Natural killer cell treated with Interleukin-12 subunit alpha and Interleukin-12 subunit beta and Interleukin-15 and Interleukin-18, amount 100 ng/mL, for 72 hours (primary cell): ENCODE measurements at regions not wholly inside any gene's neighbourhood (a gene's known extent, or its start where the extent isn't known, plus 50 kb on each side); places are given as distances from the start of the nearest gene placed in this dataset.

Experiments used
- ATAC-seq, 2 donors: fragments of 150-1000 bp; cut with Tn5 transposase in 1 of 2; sonication (Bioruptor Pico), chemical (Tn5 transposase) in 1 of 2; 2 replicates each; pipeline ENCODE4 v1.10.0; 2021
- DNase-seq: peaks from one replicate; pipeline ENCODE4 v3.0.0; 2022; ENCODE audit warnings: low spot score
- H3K27ac Mint-ChIP-seq, 2 donors: 1 replicate in 1 of 2; 2 replicates in 1 of 2; pipeline ENCODE4 v1.8.0; 2022; ENCODE audit warnings: mixed read lengths in 2 of 2, mild to moderate bottlenecking in 1 of 2, moderate library complexity in 1 of 2
- H3K27me3 Mint-ChIP-seq, 2 donors: 1 replicate in 1 of 2; 2 replicates in 1 of 2; pipeline ENCODE4 v1.8.0; 2022; ENCODE audit warnings: mixed read lengths in 2 of 2
- H3K36me3 Mint-ChIP-seq: one replicate; pipeline ENCODE4 v1.8.0; 2022; ENCODE audit warnings: mixed read lengths
- H3K4me1 Mint-ChIP-seq, 2 donors: 1 replicate in 1 of 2; 2 replicates in 1 of 2; pipeline ENCODE4 v1.8.0; 2022; ENCODE audit warnings: low read depth in 2 of 2, mixed read lengths in 2 of 2, mild to moderate bottlenecking in 1 of 2
- H3K4me3 Mint-ChIP-seq: one replicate; pipeline ENCODE4 v1.8.0; 2022; ENCODE audit warnings: mixed read lengths
- H3K9me3 Mint-ChIP-seq: 2 replicates; pipeline ENCODE4 v1.8.0; 2022; ENCODE audit warnings: mixed read lengths

DNA sequence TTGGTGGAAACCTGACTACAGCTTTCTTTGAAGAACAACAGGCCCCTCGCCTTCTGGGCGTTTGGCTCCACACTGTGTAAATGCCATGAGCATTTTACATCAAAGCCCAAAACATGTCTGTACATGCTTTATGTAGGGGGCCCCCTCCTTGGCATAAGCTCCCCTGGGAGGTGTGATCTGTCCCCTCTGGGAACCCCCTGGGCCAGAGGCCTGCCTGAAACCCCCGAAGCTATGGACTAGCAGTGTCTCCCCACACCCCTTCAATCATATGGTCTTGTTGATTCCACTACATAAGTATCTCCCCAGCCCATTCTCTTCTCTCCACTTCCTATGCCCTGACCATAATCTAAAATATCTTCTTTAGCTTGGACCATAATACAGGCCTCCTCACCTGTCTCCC lies 241.5 kb downstream of the C1orf94 start:
- ATAC-seq (no peak), DNase-seq (no peak)
- H3K36me3 Mint-ChIP-seq, result no peaks in the 10 kb centered on the region
- no peak overlapping the region for H3K27ac Mint-ChIP-seq
- H3K9me3 Mint-ChIP-seq, result no peaks in the 10 kb centered on the region
- peaks cover 14 to 25% of the 10 kb centered on the region in 2 donors for H3K27me3 Mint-ChIP-seq
- H3K4me1 Mint-ChIP-seq, result no peaks in the 10 kb centered on the region
- no peak overlapping the region for H3K4me3 Mint-ChIP-seq

DNA sequence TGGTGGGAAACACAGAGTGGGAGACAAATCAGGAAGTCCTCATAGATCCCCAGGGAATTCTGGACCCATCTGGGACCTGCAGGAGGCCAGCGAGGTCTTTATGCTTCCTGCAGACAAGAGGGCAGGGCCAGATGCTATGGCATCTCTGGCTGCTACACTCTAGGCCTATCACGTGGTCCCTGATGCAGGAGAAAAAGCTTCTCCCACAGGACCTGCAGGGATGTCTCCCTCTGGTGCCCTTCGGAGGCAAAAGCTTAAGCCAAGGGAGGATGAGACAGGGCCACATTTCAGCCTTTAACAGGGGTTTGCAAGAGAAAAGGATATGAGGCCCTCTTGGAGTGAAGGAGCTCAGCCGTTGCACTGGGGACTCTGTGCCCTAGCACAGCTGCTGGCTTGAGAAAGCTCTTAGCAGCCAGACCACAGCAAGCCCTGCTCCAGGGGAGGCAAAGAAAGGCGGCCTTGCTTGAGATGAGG lies 243.0 kb downstream of the C1orf94 start:
- Mint-ChIP-seq H3K27ac (no peak overlapping the region), H3K9me3 (no peaks in the 10 kb centered on the region), H3K36me3 (no peaks in the 10 kb centered on the region), H3K27me3 (peaks cover 16 to 26% of the 10 kb centered on the region in 2 donors), H3K4me3 (no peak overlapping the region), H3K4me1 (no peaks in the 10 kb centered on the region)
- no peak for DNase-seq
- no peak for ATAC-seq

GRCh38 chr1:34425046-34425445 lies 248.3 kb downstream of the C1orf94 start:
- Mint-ChIP-seq H3K27me3 (peaks cover 8 to 23% of the 10 kb centered on the region in 2 donors), H3K4me1 (no peaks in the 10 kb centered on the region), H3K27ac (no peak overlapping the region), H3K36me3 (no peaks in the 10 kb centered on the region), H3K4me3 (no peak overlapping the region), H3K9me3 (no peaks in the 10 kb centered on the region)
- no peak for DNase-seq
- ATAC-seq, result no peak

- Mint-ChIP-seq H3K4me1 (no peaks in the 10 kb centered on the region), H3K27me3 (peaks cover 8 to 23% of the 10 kb centered on the region in 2 donors), H3K27ac (no peak overlapping the region), H3K9me3 (no peaks in the 10 kb centered on the region), H3K4me3 (no peak overlapping the region), H3K36me3 (no peaks in the 10 kb centered on the region)
- no peak for ATAC-seq
- no peak for DNase-seq
Measured at GRCh38 chr1:34425785-34426184, 249.1 kb downstream of the C1orf94 start.

DNA sequence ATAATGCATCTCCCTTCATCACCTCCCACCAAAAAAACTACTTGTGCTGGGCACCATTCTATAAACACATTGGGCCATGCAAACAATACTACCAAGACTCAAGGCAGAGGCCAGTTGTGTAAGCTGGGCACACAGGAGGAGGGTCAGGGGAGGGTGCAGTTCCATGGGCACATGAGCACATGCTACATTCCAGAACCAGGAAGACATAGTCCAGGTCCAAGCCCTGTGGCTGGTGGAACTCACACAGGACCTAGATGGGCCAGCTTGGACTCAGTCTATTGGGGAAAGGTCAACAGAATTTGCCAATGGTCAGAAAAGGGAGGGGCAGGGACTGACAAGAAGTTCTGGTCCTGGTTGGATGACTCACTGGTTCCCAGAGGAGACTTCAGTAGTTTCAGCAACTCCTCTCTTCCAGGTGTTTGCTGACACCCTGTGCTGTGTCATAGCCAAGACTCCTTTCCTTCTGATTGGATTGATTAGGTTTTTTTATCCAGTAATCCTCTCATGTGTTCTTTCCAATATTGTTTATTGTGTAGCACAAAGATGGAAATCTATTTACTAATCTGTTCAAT lies 249.7 kb downstream of the C1orf94 start:
- Mint-ChIP-seq H3K27me3 (peaks cover 8 to 23% of the 10 kb centered on the region in 2 donors), H3K9me3 (no peaks in the 10 kb centered on the region), H3K36me3 (no peaks in the 10 kb centered on the region), H3K27ac (no peak overlapping the region), H3K4me3 (no peak overlapping the region), H3K4me1 (no peaks in the 10 kb centered on the region)
- DNase-seq (no peak), ATAC-seq (no peak)

DNA sequence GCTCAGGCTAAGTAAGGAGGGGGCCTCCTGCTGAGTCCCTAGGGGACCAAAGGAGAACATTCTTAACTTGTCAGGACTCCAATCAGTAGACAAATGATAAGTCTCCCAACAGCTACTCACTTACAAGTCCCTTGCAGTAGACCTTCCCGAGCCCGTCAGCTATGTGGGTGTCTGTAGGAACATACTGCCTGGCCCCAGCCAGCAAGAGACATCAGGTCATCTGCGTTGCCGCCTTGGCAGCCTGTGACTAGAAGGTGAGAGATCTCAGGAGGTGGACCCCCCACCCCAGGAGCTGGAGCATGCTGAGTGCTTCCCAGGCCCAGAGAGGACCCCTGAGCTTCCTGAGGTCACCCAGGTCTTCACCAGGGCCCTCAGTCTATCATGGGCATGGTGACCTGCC lies 250.5 kb downstream of the C1orf94 start:
- no peaks in the 10 kb centered on the region for H3K4me1 Mint-ChIP-seq
- no peak overlapping the region for H3K27ac Mint-ChIP-seq
- no peak overlapping the region for H3K4me3 Mint-ChIP-seq
- no peaks in the 10 kb centered on the region for H3K9me3 Mint-ChIP-seq
- H3K36me3 Mint-ChIP-seq, result no peaks in the 10 kb centered on the region
- DNase-seq (no peak), ATAC-seq (peak in 1 of 2 donors; percentile 25)
- H3K27me3 Mint-ChIP-seq, result peaks cover 6 to 20% of the 10 kb centered on the region in 2 donors

- H3K27me3 Mint-ChIP-seq, result peaks cover 8 to 20% of the 10 kb centered on the region in 2 donors
- H3K4me3 Mint-ChIP-seq, result no peak overlapping the region
- no peaks in the 10 kb centered on the region for H3K4me1 Mint-ChIP-seq
- H3K36me3 Mint-ChIP-seq, result no peaks in the 10 kb centered on the region
- no peak for ATAC-seq
- no peak for DNase-seq
- no peaks in the 10 kb centered on the region for H3K9me3 Mint-ChIP-seq
- H3K27ac Mint-ChIP-seq, result no peak overlapping the region
Measured at GRCh38 chr1:34433099-34433498, 256.4 kb downstream of the C1orf94 start.

DNA sequence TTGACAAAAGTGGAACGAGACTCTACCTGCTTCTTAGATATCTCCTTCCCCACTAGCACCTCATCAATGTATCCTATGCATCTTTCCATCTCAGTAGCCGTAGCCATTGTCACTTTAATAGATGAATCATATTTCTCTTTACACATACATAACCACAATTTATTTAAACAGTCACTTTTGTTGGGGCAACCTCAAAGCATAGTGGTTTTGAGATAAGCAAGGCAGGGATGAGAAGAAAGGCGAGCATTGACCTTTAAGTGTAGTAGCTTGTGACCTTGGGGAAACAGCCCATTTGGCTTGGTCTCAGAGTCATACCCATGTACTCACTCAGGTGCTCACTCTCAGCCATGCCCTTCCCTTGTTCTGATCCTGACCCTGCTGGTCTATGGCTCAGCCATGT lies 260.1 kb downstream of the C1orf94 start:
- Mint-ChIP-seq H3K4me3 (no peak overlapping the region), H3K27me3 (peaks cover 16 to 37% of the 10 kb centered on the region in 2 donors), H3K9me3 (no peaks in the 10 kb centered on the region), H3K4me1 (no peaks in the 10 kb centered on the region), H3K27ac (no peak overlapping the region), H3K36me3 (no peaks in the 10 kb centered on the region)
- no peak for ATAC-seq
- DNase-seq, result no peak

DNA sequence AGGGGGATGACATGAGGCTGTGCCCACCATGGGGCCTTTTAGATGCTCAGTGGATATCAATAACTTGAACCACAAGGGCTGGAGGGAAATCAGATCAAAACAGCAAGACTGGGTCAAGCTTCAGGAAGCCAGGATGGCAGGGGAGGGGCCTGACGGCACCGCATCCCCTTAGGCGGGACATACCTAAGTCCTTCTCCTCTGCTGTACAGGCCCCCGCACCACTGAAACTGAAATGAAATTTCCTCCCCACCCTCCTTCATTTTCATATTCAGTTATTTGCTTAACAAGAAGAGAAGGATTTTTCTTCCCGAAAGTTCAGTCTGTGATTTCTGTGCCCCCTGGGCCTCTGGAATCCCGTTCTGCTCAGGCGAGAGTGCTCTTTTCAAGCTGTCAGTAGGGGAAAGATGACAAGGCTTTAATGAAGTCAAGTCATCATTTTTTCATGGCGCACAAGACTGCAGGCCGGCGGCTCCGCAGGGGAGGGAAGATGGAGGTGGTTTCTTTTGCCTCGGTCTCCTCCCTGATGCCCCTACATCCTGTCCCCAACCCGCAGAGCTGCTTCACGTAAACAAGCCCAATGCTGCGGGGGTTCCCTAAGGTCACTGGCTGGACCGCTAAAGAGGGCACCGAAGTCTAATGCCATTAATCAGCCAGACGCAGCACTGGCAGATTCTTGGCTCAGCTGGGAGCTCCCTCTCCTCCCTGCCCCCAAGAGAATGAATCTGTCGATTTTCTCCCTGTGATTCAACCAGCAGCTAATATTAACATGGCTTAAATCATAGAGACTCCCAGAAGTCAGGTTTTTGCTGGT lies 264.8 kb downstream of the C1orf94 start:
- Mint-ChIP-seq H3K27ac (no peak overlapping the region), H3K9me3 (no peaks in the 10 kb centered on the region), H3K36me3 (no peaks in the 10 kb centered on the region), H3K27me3 (peaks cover 29 to 50% of the 10 kb centered on the region in 2 donors), H3K4me1 (no peaks in the 10 kb centered on the region), H3K4me3 (no peak overlapping the region)
- no peak for DNase-seq
- no peak for ATAC-seq

DNA sequence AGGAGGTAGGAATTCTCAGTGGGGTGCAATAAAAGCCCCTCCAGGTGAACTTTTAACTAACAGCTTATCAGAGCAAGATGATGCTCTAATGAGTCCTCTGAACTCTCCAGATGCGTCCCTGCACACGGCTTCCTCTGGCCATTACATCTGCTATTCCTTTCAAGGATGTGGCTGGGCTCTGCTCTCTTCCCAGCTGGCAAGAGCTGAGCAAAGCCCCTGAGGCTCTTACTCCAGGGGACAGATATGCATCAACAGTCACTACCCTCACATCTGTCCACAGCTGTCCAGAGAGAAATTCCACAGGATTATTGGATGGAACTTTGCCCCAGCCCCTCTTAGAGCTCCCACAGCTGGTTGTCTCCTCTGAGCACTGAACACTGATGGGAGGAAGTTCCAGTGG lies 267.8 kb downstream of the C1orf94 start:
- Mint-ChIP-seq H3K36me3 (no peaks in the 10 kb centered on the region), H3K9me3 (no peaks in the 10 kb centered on the region), H3K4me1 (no peaks in the 10 kb centered on the region), H3K27me3 (peaks cover 28 to 49% of the 10 kb centered on the region in 2 donors), H3K4me3 (no peak overlapping the region), H3K27ac (no peak overlapping the region)
- no peak for DNase-seq
- no peak for ATAC-seq

GRCh38 chr1:34450325-34450724 lies 273.6 kb downstream of the C1orf94 start:
- ATAC-seq (no peak), DNase-seq (no peak)
- no peaks in the 10 kb centered on the region for H3K4me1 Mint-ChIP-seq
- H3K27ac Mint-ChIP-seq, result no peak overlapping the region
- H3K4me3 Mint-ChIP-seq, result no peak overlapping the region
- H3K27me3 Mint-ChIP-seq, result peaks cover 22 to 33% of the 10 kb centered on the region in 2 donors
- H3K36me3 Mint-ChIP-seq, result no peaks in the 10 kb centered on the region
- H3K9me3 Mint-ChIP-seq, result no peaks in the 10 kb centered on the region

- no peaks in the 10 kb centered on the region for H3K9me3 Mint-ChIP-seq
- no peaks in the 10 kb centered on the region for H3K36me3 Mint-ChIP-seq
- H3K27ac Mint-ChIP-seq, result no peak overlapping the region
- H3K4me1 Mint-ChIP-seq, result no peaks in the 10 kb centered on the region
- H3K4me3 Mint-ChIP-seq, result no peak overlapping the region
- H3K27me3 Mint-ChIP-seq, result peaks cover 13 to 24% of the 10 kb centered on the region in 2 donors
- DNase-seq, result no peak
- no peak for ATAC-seq
Measured at GRCh38 chr1:34452451-34452850, 275.7 kb downstream of the C1orf94 start.

GRCh38 chr1:34455121-34455520 lies 278.4 kb downstream of the C1orf94 start:
- Mint-ChIP-seq H3K4me3 (no peak overlapping the region), H3K27ac (no peak overlapping the region), H3K27me3 (peaks cover 11 to 15% of the 10 kb centered on the region in 2 donors), H3K36me3 (no peaks in the 10 kb centered on the region), H3K4me1 (no peaks in the 10 kb centered on the region), H3K9me3 (no peaks in the 10 kb centered on the region)
- ATAC-seq (no peak), DNase-seq (no peak)

GRCh38 chr1:34460193-34460592 lies 283.5 kb downstream of the C1orf94 start:
- peaks cover 4 to 8% of the 10 kb centered on the region in 2 donors for H3K27me3 Mint-ChIP-seq
- H3K9me3 Mint-ChIP-seq, result no peaks in the 10 kb centered on the region
- H3K4me1 Mint-ChIP-seq, result no peaks in the 10 kb centered on the region
- no peak overlapping the region for H3K27ac Mint-ChIP-seq
- H3K36me3 Mint-ChIP-seq, result no peaks in the 10 kb centered on the region
- no peak for DNase-seq
- no peak overlapping the region for H3K4me3 Mint-ChIP-seq
- ATAC-seq, result no peak
